HuH-7.5 (cell line): ENCODE measurements at regions not wholly inside any gene's neighbourhood (a gene's known extent, or its start where the extent isn't known, plus 50 kb on each side); places are given as distances from the start of the nearest gene placed in this dataset.
"Not testable (repeated sequence)": the region's sequence is repeated elsewhere in the genome, so short reads cannot be mapped to it uniquely, and the experiment has no call there.

Source experiments
- DNase-seq: peaks from one replicate; pipeline ENCODE4 v3.0.0; 2011; ENCODE audit warnings: low spot score

GRCh38 chr3:153615863-153616262 is 453.8 kb downstream of the RAP2B start:
- DNase-seq: no peak

GRCh38 chr3:153617463-153617862 is 455.4 kb downstream of the RAP2B start:
- DNase-seq: no peak

GRCh38 chr3:153618176-153618575 is 456.1 kb downstream of the RAP2B start:
- DNase-seq: no peak

- DNase-seq: no peak
Observed at GRCh38 chr3:153619268-153619667, 457.2 kb downstream of the RAP2B start.

GRCh38 chr3:153621953-153622352 is 459.9 kb downstream of the RAP2B start:
- no peak for DNase-seq

- DNase-seq: no peak
Observed at GRCh38 chr3:153623834-153624233, 461.8 kb downstream of the RAP2B start.

GRCh38 chr3:153624310-153625030 is 462.4 kb downstream of the RAP2B start:
- no peak for DNase-seq

GRCh38 chr3:153625506-153625905 is 463.5 kb downstream of the RAP2B start:
- no peak for DNase-seq

- no peak for DNase-seq
Observed at GRCh38 chr3:153626158-153626557, 464.1 kb downstream of the RAP2B start.

GRCh38 chr3:153628591-153628990 is 466.6 kb downstream of the RAP2B start:
- DNase-seq: no peak

GRCh38 chr3:153629148-153629547 is 467.1 kb downstream of the RAP2B start:
- DNase-seq: no peak

GRCh38 chr3:153631102-153631501 is 469.1 kb downstream of the RAP2B start:
- DNase-seq: no peak

- DNase-seq: no peak
Observed at GRCh38 chr3:153631664-153632063, 469.6 kb downstream of the RAP2B start.

GRCh38 chr3:153633407-153633806 is 471.4 kb downstream of the RAP2B start:
- DNase-seq: no peak

GRCh38 chr3:153634683-153635082 is 472.7 kb downstream of the RAP2B start:
- no peak for DNase-seq

- DNase-seq: no peak
Observed at GRCh38 chr3:153639631-153640030, 477.6 kb downstream of the RAP2B start.

GRCh38 chr3:153640689-153641665 is 479.0 kb downstream of the RAP2B start:
- DNase-seq: no peak

GRCh38 chr3:153642576-153642975 is 478.6 kb upstream of the ARHGEF26 start:
- not testable (repeated sequence) for DNase-seq

- DNase-seq: not testable (repeated sequence)
Observed at GRCh38 chr3:153643471-153643870, 477.7 kb upstream of the ARHGEF26 start.

GRCh38 chr3:153649286-153649839 is 471.8 kb upstream of the ARHGEF26 start:
- no peak for DNase-seq

- no peak for DNase-seq
Observed at GRCh38 chr3:153652076-153652475, 469.1 kb upstream of the ARHGEF26 start.

GRCh38 chr3:153657046-153657445 is 464.1 kb upstream of the ARHGEF26 start:
- no peak for DNase-seq

GRCh38 chr3:153657461-153657860 is 463.7 kb upstream of the ARHGEF26 start:
- DNase-seq: no peak
